ACC112 (cell line): ENCODE measurements at regions not wholly inside any gene's neighbourhood (a gene's known extent, or its start where the extent isn't known, plus 50 kb on each side); places are given as distances from the start of the nearest gene placed in this dataset.

Source experiments
- H2AFZ ChIP-seq: fragments of 200-600 bp; sonication (generic); one replicate; pipeline ENCODE4 v1.6.0; 2017; ENCODE audit warnings: antibody characterized with exemption, low read length; ENCODE audit not compliant: unreplicated experiment
- H3K27ac ChIP-seq: fragments of 200-600 bp; sonication (generic); 2 replicates; pipeline ENCODE4 v1.5.1; 2014; ENCODE audit warnings: low read depth, mild to moderate bottlenecking, antibody characterized with exemption, low read length, moderate library complexity
- H3K27me3 ChIP-seq: fragments of 200-600 bp; sonication (generic); 2 replicates; pipeline ENCODE4 v1.6.1; 2014; ENCODE audit warnings: mild to moderate bottlenecking, antibody characterized with exemption, low read length, moderate library complexity, mixed read lengths; ENCODE audit not compliant: insufficient read depth
- H3K36me3 ChIP-seq: fragments of 200-600 bp; sonication (generic); 2 replicates; pipeline ENCODE4 v1.6.1; 2016; ENCODE audit warnings: mild to moderate bottlenecking, antibody characterized with exemption, low read length, moderate library complexity, mixed read lengths; ENCODE audit not compliant: insufficient read depth
- H3K4me1 ChIP-seq: fragments of 200-600 bp; sonication (generic); one replicate; pipeline ENCODE4 v1.6.1; 2016; ENCODE audit warnings: low read length, mixed read lengths; ENCODE audit not compliant: insufficient read depth, unreplicated experiment, control insufficient read depth
- H3K4me3 ChIP-seq: fragments of 200-600 bp; sonication (generic); 2 replicates; pipeline ENCODE4 v1.5.1; 2014; ENCODE audit warnings: mild to moderate bottlenecking, low read depth, low read length
- H3K79me2 ChIP-seq: fragments of 200-600 bp; sonication (generic); one replicate; pipeline ENCODE4 v1.6.0; 2016; ENCODE audit warnings: low read length; ENCODE audit not compliant: control insufficient read depth, unreplicated experiment, insufficient read depth

- no peak overlapping the region for H3K27ac ChIP-seq
- no peaks in the 10 kb centered on the region for H3K36me3 ChIP-seq
- no peak overlapping the region for H2AFZ ChIP-seq
- no peaks in the 10 kb centered on the region for H3K27me3 ChIP-seq
- H3K4me1 ChIP-seq, result no peaks in the 10 kb centered on the region
- no peaks in the 10 kb centered on the region for H3K79me2 ChIP-seq
- H3K4me3 ChIP-seq, result no peak overlapping the region
Observed at GRCh38 chr15:49750553-49750952, 129.7 kb downstream of the DTWD1 start.

DNA sequence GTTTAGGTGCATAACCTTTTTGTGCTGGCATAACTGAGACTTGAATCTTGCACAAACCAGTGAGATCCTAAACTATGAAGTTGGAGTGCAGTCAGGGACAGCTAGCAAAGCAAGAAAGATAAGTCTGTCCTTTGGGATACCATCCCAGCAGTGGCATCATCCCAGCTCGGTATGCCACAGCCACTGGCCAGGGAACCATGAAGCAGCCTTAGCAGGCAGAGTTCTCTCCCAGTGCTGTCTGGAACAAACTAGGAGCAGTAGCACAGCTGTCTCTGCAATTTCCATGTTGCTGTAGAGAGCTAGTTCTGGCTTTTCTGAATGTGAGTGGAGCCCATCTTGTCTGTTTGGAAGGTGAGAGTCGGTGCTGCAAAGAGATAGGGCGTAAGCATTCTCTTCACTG lies 130.3 kb downstream of the DTWD1 start:
- no peak overlapping the region for H3K27ac ChIP-seq
- H3K4me3 ChIP-seq, result no peak overlapping the region
- no peaks in the 10 kb centered on the region for H3K79me2 ChIP-seq
- H2AFZ ChIP-seq, result no peak overlapping the region
- no peaks in the 10 kb centered on the region for H3K36me3 ChIP-seq
- no peaks in the 10 kb centered on the region for H3K4me1 ChIP-seq
- no peaks in the 10 kb centered on the region for H3K27me3 ChIP-seq

GRCh38 chr15:49751751-49752150 lies 130.9 kb downstream of the DTWD1 start:
- Histone ChIP-seq H2AFZ (no peak overlapping the region), H3K4me3 (no peak overlapping the region), H3K27me3 (no peaks in the 10 kb centered on the region), H3K36me3 (no peaks in the 10 kb centered on the region), H3K4me1 (no peaks in the 10 kb centered on the region), H3K27ac (no peak overlapping the region), H3K79me2 (no peaks in the 10 kb centered on the region)

DNA sequence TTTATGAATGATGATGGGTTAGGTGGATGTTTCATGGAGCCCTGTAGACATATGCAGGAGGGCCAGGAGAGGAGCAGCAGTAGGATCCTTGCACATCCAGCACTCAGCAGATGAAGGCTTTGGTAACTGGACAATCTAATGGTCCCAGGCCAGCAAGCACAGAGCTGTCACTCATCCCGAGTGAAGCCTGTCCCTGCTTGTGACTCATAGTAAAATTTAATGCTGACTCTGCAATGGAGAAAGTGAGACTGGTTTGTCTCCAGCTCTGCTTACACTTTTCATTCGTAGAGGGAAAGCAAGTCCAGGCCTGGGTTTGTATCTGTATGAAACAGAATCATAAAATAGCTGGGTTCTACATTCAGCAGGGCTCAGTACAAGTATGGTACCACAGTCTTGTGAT lies 131.7 kb downstream of the DTWD1 start:
- H2AFZ ChIP-seq, result no peak overlapping the region
- no peaks in the 10 kb centered on the region for H3K4me1 ChIP-seq
- H3K27ac ChIP-seq, result no peak overlapping the region

GRCh38 chr15:49758456-49758855 lies 137.6 kb downstream of the DTWD1 start:
- Histone ChIP-seq H3K4me1 (no peaks in the 10 kb centered on the region), H3K27ac (no peak overlapping the region), H3K36me3 (no peaks in the 10 kb centered on the region), H3K79me2 (no peaks in the 10 kb centered on the region), H3K4me3 (no peak overlapping the region), H2AFZ (no peak overlapping the region), H3K27me3 (no peaks in the 10 kb centered on the region)

More for the DNA sequence above, 131.7 kb downstream of the DTWD1 start:
- no peaks in the 10 kb centered on the region for H3K27me3 ChIP-seq
- H3K79me2 ChIP-seq, result no peaks in the 10 kb centered on the region
- no peaks in the 10 kb centered on the region for H3K36me3 ChIP-seq
- no peak overlapping the region for H3K4me3 ChIP-seq

DNA sequence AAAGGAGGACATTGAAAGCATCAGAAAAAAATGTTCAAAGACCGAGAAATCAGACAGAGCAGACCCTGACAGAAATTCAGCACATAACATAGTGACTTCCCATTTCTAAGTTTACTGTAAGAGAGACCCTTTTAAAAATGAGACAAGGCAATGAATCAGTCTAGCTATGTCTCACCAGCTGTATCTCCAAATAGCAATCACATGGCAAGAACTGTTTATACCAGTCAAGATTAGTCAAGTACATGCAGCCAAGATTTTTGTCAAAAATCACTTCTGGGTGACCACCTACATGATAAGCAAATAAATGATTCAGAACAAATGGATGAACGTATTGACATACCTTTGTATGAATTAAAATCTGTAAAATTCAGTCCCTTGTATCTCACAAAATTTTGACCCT lies 138.0 kb downstream of the DTWD1 start:
- Histone ChIP-seq H2AFZ (no peak overlapping the region), H3K36me3 (no peaks in the 10 kb centered on the region), H3K4me3 (no peak overlapping the region), H3K27me3 (no peaks in the 10 kb centered on the region), H3K79me2 (no peaks in the 10 kb centered on the region), H3K4me1 (no peaks in the 10 kb centered on the region), H3K27ac (no peak overlapping the region)

DNA sequence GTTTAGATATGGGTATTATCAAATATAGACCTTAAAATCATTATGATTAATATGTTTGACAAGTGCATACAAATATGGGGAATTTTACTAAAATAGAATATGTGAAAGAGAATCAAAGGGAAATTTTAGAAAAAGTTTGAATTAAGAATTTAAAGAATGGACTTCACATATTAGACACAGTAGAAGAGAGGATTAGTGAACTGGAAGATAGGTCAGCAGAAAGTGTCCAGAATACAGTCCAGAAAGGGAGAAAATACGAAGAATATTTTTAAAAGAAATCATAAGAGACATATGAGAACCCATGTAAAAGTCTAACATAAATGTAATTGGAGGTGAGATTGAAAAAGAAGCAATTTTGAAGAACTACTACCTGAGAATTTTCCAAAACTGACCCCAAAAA lies 139.9 kb downstream of the DTWD1 start:
- no peaks in the 10 kb centered on the region for H3K27me3 ChIP-seq
- H3K27ac ChIP-seq, result no peak overlapping the region
- no peaks in the 10 kb centered on the region for H3K4me1 ChIP-seq
- no peak overlapping the region for H3K4me3 ChIP-seq
- H3K36me3 ChIP-seq, result no peaks in the 10 kb centered on the region
- no peak overlapping the region for H2AFZ ChIP-seq
- H3K79me2 ChIP-seq, result no peaks in the 10 kb centered on the region

DNA sequence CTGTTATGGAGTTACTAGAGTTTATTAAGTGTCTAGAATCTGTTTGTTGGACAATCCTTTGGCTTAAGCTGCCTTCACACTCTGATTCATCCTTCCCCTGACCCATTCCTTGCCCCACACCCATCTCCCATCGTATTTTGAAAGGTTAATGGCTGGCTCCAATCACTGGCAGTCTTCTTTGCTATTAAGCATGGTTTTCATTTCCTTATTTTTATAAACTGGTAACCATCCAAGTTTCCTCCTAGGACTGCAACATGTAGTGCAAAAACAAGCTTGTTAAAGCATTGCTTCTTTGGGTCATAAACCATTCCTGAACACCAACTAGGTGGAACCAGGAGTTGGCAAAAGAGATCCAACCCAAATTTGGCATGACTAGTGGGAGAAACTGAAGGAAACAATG lies 148.4 kb downstream of the DTWD1 start:
- no peak overlapping the region for H3K27ac ChIP-seq
- H3K79me2 ChIP-seq, result no peaks in the 10 kb centered on the region
- H3K36me3 ChIP-seq, result no peaks in the 10 kb centered on the region
- no peaks in the 10 kb centered on the region for H3K27me3 ChIP-seq
- H3K4me3 ChIP-seq, result no peak overlapping the region
- no peaks in the 10 kb centered on the region for H3K4me1 ChIP-seq
- H2AFZ ChIP-seq, result no peak overlapping the region

DNA sequence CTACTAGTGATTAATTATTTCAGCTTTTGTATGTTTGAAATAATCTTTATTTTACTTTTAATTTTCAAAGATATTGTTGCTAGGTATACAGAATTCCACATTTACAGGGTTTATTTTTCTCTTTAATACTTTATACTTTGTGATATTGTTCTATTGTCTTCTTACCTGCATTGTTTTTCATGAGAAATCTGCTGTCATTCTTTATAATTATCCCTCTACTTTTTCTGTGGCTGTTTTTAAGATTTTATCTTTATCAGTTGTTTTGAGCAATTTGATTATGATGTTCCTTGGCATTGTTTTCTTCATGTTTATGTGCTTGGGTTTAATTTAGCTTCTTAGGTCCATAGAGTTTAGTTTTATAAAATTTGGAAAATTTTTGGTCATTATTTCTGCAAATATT lies 168.6 kb downstream of the DTWD1 start:
- Histone ChIP-seq H2AFZ (no peak overlapping the region), H3K4me3 (no peak overlapping the region), H3K27ac (no peak overlapping the region), H3K27me3 (no peaks in the 10 kb centered on the region), H3K36me3 (no peaks in the 10 kb centered on the region), H3K4me1 (no peaks in the 10 kb centered on the region), H3K79me2 (no peaks in the 10 kb centered on the region)

- no peak overlapping the region for H2AFZ ChIP-seq
- no peak overlapping the region for H3K4me3 ChIP-seq
- no peaks in the 10 kb centered on the region for H3K79me2 ChIP-seq
- no peaks in the 10 kb centered on the region for H3K27me3 ChIP-seq
- no peaks in the 10 kb centered on the region for H3K4me1 ChIP-seq
- no peak overlapping the region for H3K27ac ChIP-seq
- H3K36me3 ChIP-seq, result no peaks in the 10 kb centered on the region
Observed at GRCh38 chr15:49793943-49794342, 173.1 kb downstream of the DTWD1 start.

GRCh38 chr15:49801796-49802195 lies 180.9 kb downstream of the DTWD1 start:
- H3K36me3 ChIP-seq, result no peaks in the 10 kb centered on the region
- no peaks in the 10 kb centered on the region for H3K27me3 ChIP-seq
- H3K27ac ChIP-seq, result no peak overlapping the region
- H3K4me3 ChIP-seq, result no peak overlapping the region
- H2AFZ ChIP-seq, result no peak overlapping the region
- H3K4me1 ChIP-seq, result no peaks in the 10 kb centered on the region
- H3K79me2 ChIP-seq, result no peaks in the 10 kb centered on the region
